ENCODE measurements at regions not wholly inside any gene's neighbourhood (a gene's known extent, or its start where the extent isn't known, plus 50 kb on each side); places are given as distances from the start of the nearest gene placed in this dataset.

- TF ChIP-seq CTCF (IDR thresholded peaks at IDR 0.05 in 4 of 5, conservative IDR thresholded peaks at IDR 0.05 in 1 of 5), result no peak
- TF ChIP-seq POLR2A (IDR thresholded peaks at IDR 0.05), result no peak
Measured at GRCh38 chr6:79755967-79756366, 124.8 kb downstream of the SH3BGRL2 start.

Measured in gastrocnemius medialis (tissue), 4 donors.